ENCODE measurements at regions not wholly inside any gene's neighbourhood (a gene's known extent, or its start where the extent isn't known, plus 50 kb on each side); places are given as distances from the start of the nearest gene placed in this dataset.

DNA sequence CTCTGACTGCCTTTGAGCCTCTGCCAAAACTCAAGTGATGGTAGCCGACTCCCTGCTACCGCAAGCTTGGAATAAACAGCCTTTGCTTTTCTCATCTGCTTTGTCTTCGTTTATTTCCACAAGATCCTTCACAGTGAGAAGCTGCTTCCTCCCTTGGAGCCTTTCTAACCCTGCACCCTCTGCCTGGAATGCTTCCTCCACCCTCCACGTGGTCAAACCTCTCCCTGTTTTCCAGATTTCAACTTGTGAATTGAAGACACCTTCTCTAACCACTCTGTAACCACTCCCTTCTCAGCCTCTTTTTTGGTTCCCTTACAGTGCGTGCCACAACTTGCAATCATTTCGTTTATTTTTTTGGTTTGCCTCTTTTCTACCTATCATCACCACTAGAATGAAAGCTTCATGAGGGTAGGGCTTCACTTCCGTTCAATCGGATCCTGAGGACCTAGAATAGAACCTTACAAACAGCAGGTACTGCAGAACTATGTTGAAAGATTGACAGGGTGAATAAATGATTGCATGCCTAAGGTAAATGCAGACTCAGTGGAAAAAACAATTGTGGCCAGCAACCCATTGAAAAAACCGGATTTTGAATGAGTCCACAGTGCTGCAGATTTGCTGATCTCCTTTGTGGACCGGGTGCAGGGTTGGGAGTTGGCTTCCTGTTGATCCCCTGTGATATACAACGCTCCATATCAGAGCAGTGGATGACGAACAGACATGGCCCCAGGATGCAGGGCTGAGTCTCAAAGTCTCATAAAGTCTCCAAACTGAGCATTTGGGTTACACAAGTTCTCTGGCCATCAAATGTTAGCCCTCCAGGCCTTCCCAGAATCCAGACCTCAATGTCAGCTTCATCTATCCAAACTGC lies 51.0 kb upstream of the HIVEP1 start:
- no peak for TF ChIP-seq TAF1 (IDR thresholded peaks at IDR 0.05; ENCODE audit: low read depth, low read length)
- TF ChIP-seq POLR2AphosphoS5 (IDR thresholded peaks at IDR 0.05; ENCODE audit: low read depth, low read length): no peak
- no peak for TF ChIP-seq POLR2A (IDR thresholded peaks at IDR 0.05; ENCODE audit: low read depth, low read length)
- TF ChIP-seq SPI1 (IDR thresholded peaks at IDR 0.05; ENCODE audit: low read depth, low read length): no peak

Measured in GM12891 (cell line).